Endothelial cell (in vitro differentiated cells): ENCODE measurements at regions not wholly inside any gene's neighbourhood (a gene's known extent, or its start where the extent isn't known, plus 50 kb on each side); places are given as distances from the start of the nearest gene placed in this dataset.

Experiments used
- DNase-seq: peaks from one replicate; pipeline ENCODE4 v3.0.0; 2021; ENCODE audit warnings: low spot score
- H3K27ac Mint-ChIP-seq: one replicate; pipeline ENCODE4 v1.8.0; 2021; ENCODE audit warnings: mixed read lengths, inconsistent platforms; ENCODE audit not compliant: unreplicated experiment
- H3K27me3 Mint-ChIP-seq: one replicate; pipeline ENCODE4 v1.8.0; 2021; ENCODE audit warnings: mild to moderate bottlenecking, moderate library complexity, mixed read lengths, inconsistent platforms; ENCODE audit not compliant: unreplicated experiment
- H3K36me3 Mint-ChIP-seq: one replicate; pipeline ENCODE4 v1.8.0; 2021; ENCODE audit warnings: mild to moderate bottlenecking, low read depth, mixed read lengths, inconsistent platforms; ENCODE audit not compliant: unreplicated experiment
- H3K4me1 Mint-ChIP-seq: one replicate; pipeline ENCODE4 v1.8.0; 2021; ENCODE audit warnings: mild to moderate bottlenecking, mixed read lengths, inconsistent platforms; ENCODE audit not compliant: unreplicated experiment
- H3K4me3 Mint-ChIP-seq: one replicate; pipeline ENCODE4 v1.8.0; 2021; ENCODE audit warnings: mild to moderate bottlenecking, mixed read lengths, inconsistent platforms; ENCODE audit not compliant: unreplicated experiment
- H3K9me3 Mint-ChIP-seq: one replicate; pipeline ENCODE4 v1.8.0; 2021; ENCODE audit warnings: mixed read lengths, inconsistent platforms; ENCODE audit not compliant: unreplicated experiment
- TF ChIP-seq, protein P1 (sequence below): fragments of 200-600 bp; sonication (generic); IDR thresholded peaks from one replicate; pipeline ENCODE4 v1.5.0; 2021; ENCODE audit warnings: antibody characterized with exemption; ENCODE audit not compliant: unreplicated experiment

DNA sequence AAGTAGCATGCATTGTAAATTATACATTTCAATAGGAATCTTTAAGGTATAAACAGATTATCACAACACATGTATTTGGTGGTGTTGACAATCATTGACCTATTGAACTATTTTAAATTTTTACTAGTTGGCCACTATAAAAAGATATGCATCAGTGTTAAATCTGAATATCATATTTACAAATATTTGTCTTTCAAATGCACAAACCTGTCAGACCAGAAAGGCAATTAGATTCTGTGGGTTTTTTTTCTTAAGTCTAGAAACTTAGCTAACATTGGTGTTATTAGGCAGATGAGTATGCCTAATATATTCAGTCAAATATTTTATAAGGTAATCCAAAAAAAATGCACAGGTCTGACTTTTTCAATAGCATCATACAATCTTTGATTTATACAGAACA lies 241.4 kb upstream of the DGKB start:
- TF ChIP-seq, protein P1, sequence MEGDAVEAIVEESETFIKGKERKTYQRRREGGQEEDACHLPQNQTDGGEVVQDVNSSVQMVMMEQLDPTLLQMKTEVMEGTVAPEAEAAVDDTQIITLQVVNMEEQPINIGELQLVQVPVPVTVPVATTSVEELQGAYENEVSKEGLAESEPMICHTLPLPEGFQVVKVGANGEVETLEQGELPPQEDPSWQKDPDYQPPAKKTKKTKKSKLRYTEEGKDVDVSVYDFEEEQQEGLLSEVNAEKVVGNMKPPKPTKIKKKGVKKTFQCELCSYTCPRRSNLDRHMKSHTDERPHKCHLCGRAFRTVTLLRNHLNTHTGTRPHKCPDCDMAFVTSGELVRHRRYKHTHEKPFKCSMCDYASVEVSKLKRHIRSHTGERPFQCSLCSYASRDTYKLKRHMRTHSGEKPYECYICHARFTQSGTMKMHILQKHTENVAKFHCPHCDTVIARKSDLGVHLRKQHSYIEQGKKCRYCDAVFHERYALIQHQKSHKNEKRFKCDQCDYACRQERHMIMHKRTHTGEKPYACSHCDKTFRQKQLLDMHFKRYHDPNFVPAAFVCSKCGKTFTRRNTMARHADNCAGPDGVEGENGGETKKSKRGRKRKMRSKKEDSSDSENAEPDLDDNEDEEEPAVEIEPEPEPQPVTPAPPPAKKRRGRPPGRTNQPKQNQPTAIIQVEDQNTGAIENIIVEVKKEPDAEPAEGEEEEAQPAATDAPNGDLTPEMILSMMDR = no peak
- H3K27ac Mint-ChIP-seq = no peak overlapping the region
- no peak overlapping the region for H3K4me3 Mint-ChIP-seq
- H3K4me1 Mint-ChIP-seq = no peaks in the 10 kb centered on the region
- H3K36me3 Mint-ChIP-seq = no peaks in the 10 kb centered on the region
- peaks cover under 1% of the 10 kb centered on the region for H3K9me3 Mint-ChIP-seq
- no peaks in the 10 kb centered on the region for H3K27me3 Mint-ChIP-seq
- DNase-seq = no peak

GRCh38 chr7:15143121-15143520 lies 240.6 kb upstream of the DGKB start:
- Mint-ChIP-seq H3K27me3 (no peaks in the 10 kb centered on the region), H3K36me3 (no peaks in the 10 kb centered on the region), H3K4me3 (no peak overlapping the region), H3K27ac (no peak overlapping the region), H3K9me3 (no peaks in the 10 kb centered on the region), H3K4me1 (no peaks in the 10 kb centered on the region)
- TF ChIP-seq, protein P1 = no peak
- no peak for DNase-seq

DNA sequence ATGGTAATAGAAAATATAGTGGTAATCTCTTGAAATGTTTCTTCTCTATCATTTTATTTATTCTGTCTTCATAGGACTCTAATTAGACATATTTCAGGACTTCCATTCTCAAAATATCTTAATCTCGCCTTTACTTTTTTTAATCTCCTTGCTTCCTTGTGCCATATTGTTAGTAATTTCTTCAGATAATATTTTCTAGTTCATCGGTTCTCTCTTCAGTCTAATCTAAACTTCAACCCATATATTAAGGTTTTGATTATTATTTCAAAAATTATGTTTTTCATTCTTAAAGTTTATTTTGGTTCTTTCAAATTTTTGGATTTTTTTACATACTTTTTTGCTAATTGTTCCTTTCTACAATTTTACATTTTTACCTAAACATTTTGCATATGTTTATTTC lies 237.9 kb upstream of the DGKB start:
- Mint-ChIP-seq H3K36me3 (no peaks in the 10 kb centered on the region), H3K27ac (no peak overlapping the region), H3K9me3 (no peaks in the 10 kb centered on the region), H3K4me3 (no peak overlapping the region), H3K27me3 (no peaks in the 10 kb centered on the region), H3K4me1 (no peaks in the 10 kb centered on the region)
- no peak for DNase-seq
- TF ChIP-seq, protein P1 = no peak

GRCh38 chr7:15131661-15132060 lies 229.1 kb upstream of the DGKB start:
- Mint-ChIP-seq H3K9me3 (no peaks in the 10 kb centered on the region), H3K4me3 (no peak overlapping the region), H3K4me1 (peaks cover 17% of the 10 kb centered on the region), H3K27me3 (no peaks in the 10 kb centered on the region), H3K27ac (no peak overlapping the region), H3K36me3 (no peaks in the 10 kb centered on the region)
- TF ChIP-seq, protein P1 = no peak
- no peak for DNase-seq

DNA sequence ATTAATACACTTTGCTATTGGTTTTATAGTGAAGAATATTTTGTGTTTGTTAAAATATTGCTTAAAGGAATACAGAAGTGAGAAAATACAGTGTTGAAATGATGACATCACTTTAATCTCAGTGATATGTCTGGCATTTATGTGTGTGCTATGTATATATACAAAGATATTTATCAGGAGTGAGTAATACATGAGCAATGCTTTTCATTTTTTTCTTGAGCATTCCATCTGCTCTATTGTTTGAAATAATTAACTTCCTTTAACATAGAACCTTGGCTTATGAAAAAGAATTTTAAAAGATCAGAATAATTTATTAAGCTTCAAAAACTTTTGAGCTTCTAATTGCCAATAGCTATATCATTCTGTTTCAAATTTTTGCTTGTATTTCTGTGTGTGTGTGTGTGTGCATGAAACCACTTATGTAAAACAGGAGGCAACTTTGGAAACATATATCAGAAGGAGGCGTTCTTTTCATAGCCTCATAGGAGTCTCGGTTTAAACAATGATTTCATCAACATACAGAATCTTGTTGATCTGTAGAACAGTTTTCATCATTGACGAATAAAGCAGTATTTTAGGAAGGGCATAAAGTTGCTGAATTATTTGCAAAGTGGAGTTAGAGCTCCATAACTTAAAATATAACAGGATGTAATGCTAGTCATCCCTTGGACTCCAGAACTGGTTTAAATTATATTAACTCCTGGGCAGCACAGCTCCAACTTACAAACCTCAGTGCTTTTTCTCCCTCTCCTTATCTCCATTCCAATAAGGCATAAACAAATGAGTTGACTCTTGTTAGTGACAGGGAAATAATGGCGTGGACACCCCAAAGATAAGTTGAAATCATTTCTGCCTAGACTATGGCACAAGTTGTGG lies 228.4 kb upstream of the DGKB start:
- no peaks in the 10 kb centered on the region for H3K9me3 Mint-ChIP-seq
- H3K27ac Mint-ChIP-seq = no peak overlapping the region
- TF ChIP-seq, protein P1 = no peak
- no peak for DNase-seq
- no peaks in the 10 kb centered on the region for H3K27me3 Mint-ChIP-seq
- H3K36me3 Mint-ChIP-seq = no peaks in the 10 kb centered on the region
- no peak overlapping the region for H3K4me3 Mint-ChIP-seq
- peaks cover 22% of the 10 kb centered on the region for H3K4me1 Mint-ChIP-seq
